Nephron (organoid): ENCODE measurements at regions not wholly inside any gene's neighbourhood (a gene's known extent, or its start where the extent isn't known, plus 50 kb on each side); places are given as distances from the start of the nearest gene placed in this dataset.

Experiments
- H3K27ac Mint-ChIP-seq, 3 experiments: 2 replicates each; pipeline ENCODE4 v1.8.0; 2020; ENCODE audit warnings: mixed read lengths in 3 of 3, mild to moderate bottlenecking in 2 of 3, moderate library complexity in 1 of 3
- H3K27me3 Mint-ChIP-seq: 2 replicates; pipeline ENCODE4 v1.8.0; 2021; ENCODE audit warnings: low read depth, mild to moderate bottlenecking, moderate library complexity, mixed read lengths
- H3K36me3 Mint-ChIP-seq: 2 replicates; pipeline ENCODE4 v1.8.0; 2020; ENCODE audit warnings: low read depth, mixed read lengths
- H3K4me1 Mint-ChIP-seq: 2 replicates; pipeline ENCODE4 v1.8.0; 2020; ENCODE audit warnings: mixed read lengths
- H3K4me3 Mint-ChIP-seq, 3 experiments: 2 replicates each; pipeline ENCODE4 v1.8.0; 2020; ENCODE audit warnings: mild to moderate bottlenecking in 3 of 3, mixed read lengths in 3 of 3, moderate library complexity in 2 of 3
- H3K9me3 Mint-ChIP-seq: 2 replicates; pipeline ENCODE4 v1.8.0; 2020; ENCODE audit warnings: mixed read lengths
- CTCF ChIP-seq, 3 experiments: fragments of 200-600 bp; sonication (generic); IDR thresholded peaks; one replicate each; pipeline ENCODE4 v1.5.0; 2021; ENCODE audit warnings: antibody characterized with exemption in 3 of 3; ENCODE audit not compliant: unreplicated experiment in 3 of 3

- H3K27ac Mint-ChIP-seq, result no peak overlapping the region
- peaks cover 13% of the 10 kb centered on the region for H3K36me3 Mint-ChIP-seq
- TF ChIP-seq CTCF (IDR thresholded peaks at IDR 0.05; ENCODE audit: unreplicated experiment in 3 of 3), result no peak
- peaks cover 44% of the 10 kb centered on the region for H3K9me3 Mint-ChIP-seq
- no peak overlapping the region for H3K4me3 Mint-ChIP-seq
- H3K27me3 Mint-ChIP-seq, result no peaks in the 10 kb centered on the region
- H3K4me1 Mint-ChIP-seq, result no peaks in the 10 kb centered on the region
Observed at GRCh38 chr14:54094765-54095164, 138.1 kb upstream of the BMP4 start.

DNA sequence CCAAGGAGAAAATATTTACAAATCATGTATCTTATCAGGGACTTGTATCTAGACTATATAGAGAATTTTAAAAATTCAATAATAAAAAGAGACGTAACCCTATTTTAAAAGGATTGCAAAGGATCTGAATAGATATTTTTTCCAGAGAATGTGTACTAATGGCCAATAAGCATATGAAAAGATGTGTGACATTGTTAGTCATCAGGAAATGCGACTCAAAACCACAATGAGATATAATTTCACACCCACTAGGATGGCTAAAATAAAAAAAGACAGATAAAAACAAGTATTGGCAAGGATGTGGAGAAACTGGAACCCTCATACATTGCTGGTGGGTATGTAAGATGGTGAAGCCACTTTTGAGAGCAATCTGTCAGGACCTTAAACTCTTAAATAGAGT, 141.9 kb upstream of the BMP4 start:
- Mint-ChIP-seq H3K4me3 (no peak overlapping the region), H3K27ac (no peak overlapping the region), H3K36me3 (peaks cover 4% of the 10 kb centered on the region), H3K4me1 (peaks cover 7% of the 10 kb centered on the region), H3K27me3 (no peaks in the 10 kb centered on the region), H3K9me3 (peaks cover 29% of the 10 kb centered on the region)
- TF ChIP-seq CTCF (IDR thresholded peaks at IDR 0.05; ENCODE audit: unreplicated experiment in 3 of 3), result no peak

GRCh38 chr14:54102051-54102456, 145.4 kb upstream of the BMP4 start:
- Mint-ChIP-seq H3K4me3 (no peak overlapping the region), H3K27ac (no peak overlapping the region), H3K4me1 (peaks cover 35% of the 10 kb centered on the region), H3K9me3 (peaks cover 3% of the 10 kb centered on the region), H3K36me3 (no peaks in the 10 kb centered on the region), H3K27me3 (no peaks in the 10 kb centered on the region)
- no peak for TF ChIP-seq CTCF (IDR thresholded peaks at IDR 0.05; ENCODE audit: unreplicated experiment in 3 of 3)

DNA sequence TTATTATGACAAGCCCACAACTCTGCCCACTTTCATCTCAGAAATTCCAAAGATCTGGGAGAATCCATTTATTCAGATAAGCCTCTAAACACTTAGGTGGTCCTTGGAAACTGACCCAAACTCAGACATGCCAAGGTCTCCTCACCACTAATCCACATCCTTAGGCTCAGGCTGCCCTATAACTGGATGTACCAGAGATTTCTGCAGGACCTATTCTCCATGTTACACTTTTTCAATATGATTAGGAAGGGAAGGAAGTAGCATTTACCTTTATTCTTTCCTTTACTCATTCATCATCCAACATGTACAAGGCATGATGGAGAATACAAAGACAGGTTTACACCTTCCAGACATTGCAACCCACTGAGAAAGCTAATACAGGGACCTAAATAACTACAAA, 145.9 kb upstream of the BMP4 start:
- no peak for TF ChIP-seq CTCF (IDR thresholded peaks at IDR 0.05; ENCODE audit: unreplicated experiment in 3 of 3)
- H3K4me1 Mint-ChIP-seq, result peaks cover 38% of the 10 kb centered on the region
- H3K27me3 Mint-ChIP-seq, result no peaks in the 10 kb centered on the region
- H3K36me3 Mint-ChIP-seq, result no peaks in the 10 kb centered on the region
- no peak overlapping the region for H3K4me3 Mint-ChIP-seq
- no peak overlapping the region for H3K27ac Mint-ChIP-seq
- H3K9me3 Mint-ChIP-seq, result peaks cover 3% of the 10 kb centered on the region

DNA sequence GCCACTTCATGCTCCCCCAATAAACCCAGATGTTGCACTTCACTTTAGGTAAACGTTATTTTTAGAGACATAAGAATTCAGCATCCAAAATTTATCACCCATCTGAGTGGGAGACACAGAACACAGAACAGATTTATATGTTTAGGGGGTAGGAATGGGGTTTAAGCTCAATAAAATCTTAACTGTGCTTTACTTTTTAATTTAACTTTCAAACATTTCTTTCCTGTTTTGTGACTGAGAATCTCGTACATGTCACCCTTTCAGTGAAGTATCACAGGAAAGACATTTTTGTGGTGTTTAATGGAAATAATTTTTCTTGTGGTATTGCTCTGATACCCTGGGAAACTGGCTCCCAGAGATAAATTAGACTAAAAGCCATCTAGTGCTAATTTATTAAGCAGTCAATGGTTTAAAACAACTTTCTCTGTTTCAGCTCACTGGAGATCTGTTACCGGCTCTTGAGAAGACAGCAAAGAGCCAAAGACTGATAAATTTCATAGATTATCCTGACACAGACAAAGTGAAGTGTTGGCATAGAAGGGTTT, 148.0 kb upstream of the BMP4 start:
- no peak for TF ChIP-seq CTCF (IDR thresholded peaks at IDR 0.05; ENCODE audit: unreplicated experiment in 3 of 3)
- H3K4me3 Mint-ChIP-seq, result no peak overlapping the region

DNA sequence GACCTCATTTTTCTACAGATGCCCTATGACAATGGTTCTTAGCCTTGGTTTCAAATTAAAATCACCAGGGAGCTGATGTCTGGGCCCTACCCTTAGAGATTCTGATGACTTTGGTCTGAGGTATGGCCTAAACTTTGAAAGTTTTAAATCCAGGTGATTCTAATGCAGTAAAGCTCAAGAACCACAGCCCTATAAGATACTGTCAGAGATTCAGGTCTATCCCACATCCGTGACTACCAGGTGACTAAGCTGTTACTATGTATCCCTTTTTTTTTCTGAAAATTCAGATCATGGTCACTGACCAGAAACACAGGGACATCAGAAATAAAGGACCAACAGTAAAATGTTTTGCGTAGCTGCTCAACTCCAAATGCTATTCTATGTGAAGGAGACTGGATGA, 148.8 kb upstream of the BMP4 start:
- Mint-ChIP-seq H3K27me3 (no peaks in the 10 kb centered on the region), H3K4me1 (peaks cover 47% of the 10 kb centered on the region), H3K9me3 (peaks cover under 1% of the 10 kb centered on the region), H3K27ac (peak overlapping the region in 1 of 3 experiments; percentile 14), H3K36me3 (no peaks in the 10 kb centered on the region), H3K4me3 (no peak overlapping the region)
- TF ChIP-seq CTCF (IDR thresholded peaks at IDR 0.05; ENCODE audit: unreplicated experiment in 3 of 3), result no peak

More for the DNA sequence above, 148.0 kb upstream of the BMP4 start:
- H3K27me3 Mint-ChIP-seq, result no peaks in the 10 kb centered on the region
- no peaks in the 10 kb centered on the region for H3K36me3 Mint-ChIP-seq
- peak overlapping the region; percentile 3 to 14 (median 5) for H3K27ac Mint-ChIP-seq
- H3K9me3 Mint-ChIP-seq, result peaks cover 3% of the 10 kb centered on the region
- peaks cover 47% of the 10 kb centered on the region for H3K4me1 Mint-ChIP-seq
